Skeletal muscle satellite cell (primary cell): ENCODE measurements at regions not wholly inside any gene's neighbourhood (a gene's known extent, or its start where the extent isn't known, plus 50 kb on each side); places are given as distances from the start of the nearest gene placed in this dataset.

Experiments
- H3K27me3 ChIP-seq: 2 replicates; pipeline ENCODE4 v1.7.0; 2013; ENCODE audit warnings: low read length; ENCODE audit not compliant: control insufficient read depth, insufficient read depth
- H3K36me3 ChIP-seq: 2 replicates; pipeline ENCODE4 v1.7.0; 2013; ENCODE audit warnings: mild to moderate bottlenecking, control low read depth, low read length; ENCODE audit not compliant: insufficient read depth
- H3K4me1 ChIP-seq: 2 replicates; pipeline ENCODE4 v1.7.0; 2013; ENCODE audit warnings: low read length; ENCODE audit not compliant: control insufficient read depth, insufficient read depth
- H3K4me2 ChIP-seq: 2 replicates; pipeline ENCODE4 v1.7.0; 2013; ENCODE audit warnings: mild to moderate bottlenecking, low read length
- H3K4me3 ChIP-seq: 2 replicates; pipeline ENCODE4 v1.7.0; 2013; ENCODE audit warnings: low read length
- H3K9ac ChIP-seq: 2 replicates; pipeline ENCODE4 v1.7.0; 2013; ENCODE audit warnings: mild to moderate bottlenecking, low read depth, low read length, moderate library complexity
- H3K9me3 ChIP-seq: replicated peaks from 2 replicates; pipeline ENCODE4 v1.7.0; 2013; ENCODE audit warnings: mild to moderate bottlenecking, control low read depth, low read length

- H3K4me1 ChIP-seq: no peaks in the 10 kb centered on the region
- no peak overlapping the region for H3K4me3 ChIP-seq
- H3K27me3 ChIP-seq: no peaks in the 10 kb centered on the region
- H3K4me2 ChIP-seq: no peak overlapping the region
- H3K9ac ChIP-seq: no peak overlapping the region
- H3K9me3 ChIP-seq: no peaks in the 10 kb centered on the region
- H3K36me3 ChIP-seq: no peaks in the 10 kb centered on the region
Observed at GRCh38 chr6:164166515-164166914, 752.0 kb downstream of the QKI start.

DNA sequence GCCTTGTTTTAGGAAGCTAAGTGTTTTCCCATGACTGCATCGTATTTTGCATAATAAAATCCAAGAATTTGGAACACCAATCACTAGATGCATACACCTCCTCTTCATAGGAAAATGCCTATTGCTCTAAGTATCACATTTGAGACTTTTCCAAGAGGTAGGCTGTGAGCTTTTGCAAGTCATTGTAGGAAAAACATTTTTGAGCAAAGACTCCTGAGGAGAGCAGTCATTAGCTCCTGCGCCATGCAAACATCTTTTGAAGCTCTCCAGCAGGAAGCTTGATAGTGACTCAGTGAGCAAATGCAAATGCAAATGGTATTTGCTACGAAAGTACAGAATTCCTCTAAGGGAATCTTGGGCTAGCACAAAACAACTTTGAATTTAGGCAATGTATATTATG, 750.4 kb downstream of the QKI start:
- Histone ChIP-seq H3K36me3 (no peaks in the 10 kb centered on the region), H3K9ac (no peak overlapping the region), H3K4me2 (no peak overlapping the region), H3K4me1 (no peaks in the 10 kb centered on the region), H3K27me3 (no peaks in the 10 kb centered on the region), H3K9me3 (no peaks in the 10 kb centered on the region), H3K4me3 (no peak overlapping the region)

DNA sequence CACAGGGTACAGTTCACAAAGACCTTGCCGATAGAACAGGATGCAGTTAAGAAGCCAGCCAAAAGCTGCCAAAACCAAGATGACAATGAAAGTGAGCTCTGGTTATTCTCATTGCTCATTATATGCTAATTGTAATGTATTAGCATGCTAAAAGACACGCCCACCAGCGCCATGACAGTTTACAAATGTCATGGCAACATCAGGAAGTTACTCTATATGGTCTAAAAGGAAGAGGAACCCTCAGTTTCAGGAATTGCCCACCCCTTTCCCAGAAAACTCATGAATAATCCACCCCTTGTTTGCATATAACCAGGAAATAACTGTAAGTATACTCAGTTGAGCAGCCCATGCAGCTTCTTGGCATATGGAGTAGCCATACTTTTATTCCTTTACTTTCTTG, 748.7 kb downstream of the QKI start:
- no peak overlapping the region for H3K9ac ChIP-seq
- H3K27me3 ChIP-seq: no peaks in the 10 kb centered on the region
- H3K4me2 ChIP-seq: no peak overlapping the region
- no peak overlapping the region for H3K4me3 ChIP-seq
- no peaks in the 10 kb centered on the region for H3K36me3 ChIP-seq
- H3K9me3 ChIP-seq: no peaks in the 10 kb centered on the region
- H3K4me1 ChIP-seq: no peaks in the 10 kb centered on the region

- Histone ChIP-seq H3K27me3 (no peaks in the 10 kb centered on the region), H3K36me3 (no peaks in the 10 kb centered on the region), H3K4me2 (no peak overlapping the region), H3K9ac (no peak overlapping the region), H3K4me3 (no peak overlapping the region), H3K9me3 (no peaks in the 10 kb centered on the region), H3K4me1 (no peaks in the 10 kb centered on the region)
Observed at GRCh38 chr6:164159061-164159460, 744.5 kb downstream of the QKI start.

- H3K27me3 ChIP-seq: no peaks in the 10 kb centered on the region
- no peak overlapping the region for H3K4me2 ChIP-seq
- no peaks in the 10 kb centered on the region for H3K36me3 ChIP-seq
- H3K4me3 ChIP-seq: no peak overlapping the region
- H3K9ac ChIP-seq: no peak overlapping the region
- H3K4me1 ChIP-seq: no peaks in the 10 kb centered on the region
- H3K9me3 ChIP-seq: no peaks in the 10 kb centered on the region
Observed at GRCh38 chr6:164154588-164154987, 740.1 kb downstream of the QKI start.

GRCh38 chr6:164152611-164153010, 738.1 kb downstream of the QKI start:
- Histone ChIP-seq H3K36me3 (no peaks in the 10 kb centered on the region), H3K9me3 (no peaks in the 10 kb centered on the region), H3K4me2 (no peak overlapping the region), H3K4me3 (no peak overlapping the region), H3K9ac (no peak overlapping the region), H3K27me3 (no peaks in the 10 kb centered on the region), H3K4me1 (no peaks in the 10 kb centered on the region)

DNA sequence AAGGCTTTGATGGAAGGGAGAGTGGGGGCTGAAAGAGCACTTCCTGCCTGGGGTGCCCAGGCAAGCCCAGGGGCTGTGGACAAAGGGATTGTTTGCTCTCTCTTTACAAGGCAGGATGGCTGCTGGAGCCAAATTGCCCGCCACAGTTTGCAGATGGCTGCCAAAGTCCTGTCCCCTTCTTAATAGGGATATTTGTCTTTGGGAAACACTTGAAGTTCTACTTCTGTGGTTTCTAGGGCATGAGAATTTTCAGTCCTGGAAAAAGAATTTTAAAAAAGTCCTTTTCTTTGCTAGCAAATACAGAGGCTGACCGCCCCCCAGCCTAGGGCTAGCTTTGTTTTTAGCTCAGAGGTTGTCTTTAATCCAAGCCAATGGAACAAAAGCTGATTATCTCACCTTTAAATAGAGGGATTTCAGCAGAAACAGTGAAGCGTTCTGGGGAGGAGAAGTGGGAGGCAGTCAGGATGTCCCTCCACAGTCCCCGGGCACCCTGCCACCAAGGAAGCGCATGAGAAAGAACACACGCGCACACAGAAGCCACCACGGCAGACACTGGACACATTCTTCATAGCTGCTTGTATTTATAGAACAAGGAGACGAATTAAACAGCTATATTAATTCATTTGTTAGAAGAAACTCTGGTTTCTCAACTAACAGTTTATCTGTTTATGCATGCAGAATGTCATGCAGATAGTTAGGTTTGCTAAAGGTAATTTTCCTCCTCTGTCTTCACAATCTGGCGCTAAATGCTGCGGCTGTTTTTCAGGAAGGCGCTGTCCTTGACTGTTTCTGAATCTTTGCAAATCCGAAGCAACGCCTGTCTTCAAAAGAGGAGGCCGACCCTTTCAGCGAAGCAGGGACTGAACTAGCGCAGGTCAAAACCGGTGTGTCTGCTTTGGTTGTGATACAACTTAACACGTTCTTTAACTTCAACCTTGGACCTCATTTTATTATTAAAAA, 736.9 kb downstream of the QKI start:
- Histone ChIP-seq H3K9me3 (no peaks in the 10 kb centered on the region), H3K4me1 (no peaks in the 10 kb centered on the region), H3K9ac (no peak overlapping the region)

DNA sequence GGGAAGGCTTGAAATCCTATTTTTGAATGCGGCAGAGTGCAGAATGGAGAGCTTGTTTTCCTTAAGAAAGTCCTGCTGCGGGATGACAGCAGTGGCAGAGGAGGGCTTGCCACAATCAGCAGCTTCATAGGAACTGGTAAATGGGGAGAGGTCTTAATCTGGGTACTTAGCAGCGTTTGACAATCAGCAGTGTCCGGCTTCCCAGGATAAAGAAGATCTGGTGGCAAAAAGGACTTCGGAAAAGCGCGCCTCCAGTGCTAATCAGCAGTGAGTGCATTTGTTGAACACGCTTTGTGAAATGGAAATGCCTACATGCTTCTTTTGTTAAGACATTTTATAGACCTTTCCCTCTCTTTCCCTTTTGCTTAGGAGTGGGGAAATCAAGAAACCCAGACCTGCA, 735.7 kb downstream of the QKI start:
- no peaks in the 10 kb centered on the region for H3K36me3 ChIP-seq
- no peak overlapping the region for H3K9ac ChIP-seq
- no peaks in the 10 kb centered on the region for H3K27me3 ChIP-seq
- no peaks in the 10 kb centered on the region for H3K4me1 ChIP-seq
- no peak overlapping the region for H3K4me3 ChIP-seq
- no peaks in the 10 kb centered on the region for H3K9me3 ChIP-seq
- H3K4me2 ChIP-seq: no peak overlapping the region

More for the DNA sequence above, 736.9 kb downstream of the QKI start:
- no peaks in the 10 kb centered on the region for H3K27me3 ChIP-seq
- no peaks in the 10 kb centered on the region for H3K36me3 ChIP-seq
- H3K4me2 ChIP-seq: no peak overlapping the region
- H3K4me3 ChIP-seq: no peak overlapping the region

- H3K27me3 ChIP-seq: no peaks in the 10 kb centered on the region
- no peaks in the 10 kb centered on the region for H3K36me3 ChIP-seq
- H3K4me3 ChIP-seq: no peak overlapping the region
- no peak overlapping the region for H3K4me2 ChIP-seq
- H3K4me1 ChIP-seq: no peaks in the 10 kb centered on the region
- H3K9me3 ChIP-seq: no peaks in the 10 kb centered on the region
- no peak overlapping the region for H3K9ac ChIP-seq
Observed at GRCh38 chr6:164148788-164149187, 734.3 kb downstream of the QKI start.

DNA sequence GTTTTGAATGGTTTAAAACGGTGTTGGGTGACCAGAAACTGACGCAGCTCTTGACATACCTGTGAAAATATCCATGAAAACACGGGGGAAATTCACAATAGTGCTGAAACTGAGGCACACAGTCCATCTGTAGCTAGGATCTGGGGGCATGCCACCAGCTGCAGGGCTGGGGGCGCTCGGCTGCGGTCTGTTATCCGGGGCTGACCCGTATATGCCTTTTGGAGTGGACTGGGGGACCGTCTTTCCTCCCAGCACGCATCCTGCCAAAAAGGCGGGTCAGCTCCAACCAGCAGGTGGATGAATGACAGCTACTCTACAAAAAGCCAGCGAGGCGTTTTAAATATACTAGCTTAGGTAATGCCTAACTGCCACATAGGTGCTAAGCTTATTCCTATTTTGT, 729.8 kb downstream of the QKI start:
- Histone ChIP-seq H3K9me3 (no peaks in the 10 kb centered on the region), H3K9ac (no peak overlapping the region), H3K4me2 (no peak overlapping the region), H3K27me3 (no peaks in the 10 kb centered on the region), H3K4me1 (no peaks in the 10 kb centered on the region), H3K36me3 (no peaks in the 10 kb centered on the region), H3K4me3 (no peak overlapping the region)

- Histone ChIP-seq H3K4me2 (no peak overlapping the region), H3K9ac (no peak overlapping the region), H3K9me3 (no peaks in the 10 kb centered on the region), H3K4me1 (no peaks in the 10 kb centered on the region), H3K4me3 (no peak overlapping the region), H3K36me3 (no peaks in the 10 kb centered on the region), H3K27me3 (no peaks in the 10 kb centered on the region)
Observed at GRCh38 chr6:164142322-164142721, 727.8 kb downstream of the QKI start.

DNA sequence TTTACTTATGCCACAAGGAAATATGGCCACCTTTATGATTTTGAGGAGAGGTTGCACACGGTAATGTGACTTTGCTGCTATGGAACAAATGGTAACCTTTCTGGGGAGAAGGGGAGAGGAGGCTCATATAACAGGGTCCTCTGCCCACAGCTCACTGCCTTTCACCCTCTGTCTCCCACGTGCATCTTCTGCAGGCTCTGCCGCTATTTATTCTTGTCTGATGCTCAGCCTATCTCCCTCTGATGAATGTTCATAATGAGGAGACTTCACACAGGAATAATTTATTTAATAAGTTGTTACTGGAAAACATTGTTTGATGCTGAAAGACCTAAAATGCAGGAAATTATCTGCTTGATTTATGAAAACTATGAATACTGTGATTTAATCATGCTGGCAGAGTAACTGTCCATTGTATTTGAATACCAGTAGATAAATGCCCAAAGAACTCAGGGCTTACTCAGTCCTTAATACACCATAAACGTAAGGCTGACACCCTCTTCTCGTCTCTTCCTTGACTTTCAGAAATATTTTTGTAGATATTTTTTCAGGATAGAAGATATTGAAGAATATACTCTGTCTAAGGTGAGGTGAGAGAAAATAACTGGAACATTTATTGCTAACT, 721.1 kb downstream of the QKI start:
- H3K4me1 ChIP-seq: no peaks in the 10 kb centered on the region
- no peak overlapping the region for H3K4me3 ChIP-seq
- no peak overlapping the region for H3K9ac ChIP-seq
- no peaks in the 10 kb centered on the region for H3K9me3 ChIP-seq
- no peak overlapping the region for H3K4me2 ChIP-seq
- no peaks in the 10 kb centered on the region for H3K36me3 ChIP-seq
- H3K27me3 ChIP-seq: no peaks in the 10 kb centered on the region
